ENCODE measurements at regions not wholly inside any gene's neighbourhood (a gene's known extent, or its start where the extent isn't known, plus 50 kb on each side); places are given as distances from the start of the nearest gene placed in this dataset.
A peak's percentile ranks its signal among the peaks of the same experiment; 100 is the strongest.

DNA sequence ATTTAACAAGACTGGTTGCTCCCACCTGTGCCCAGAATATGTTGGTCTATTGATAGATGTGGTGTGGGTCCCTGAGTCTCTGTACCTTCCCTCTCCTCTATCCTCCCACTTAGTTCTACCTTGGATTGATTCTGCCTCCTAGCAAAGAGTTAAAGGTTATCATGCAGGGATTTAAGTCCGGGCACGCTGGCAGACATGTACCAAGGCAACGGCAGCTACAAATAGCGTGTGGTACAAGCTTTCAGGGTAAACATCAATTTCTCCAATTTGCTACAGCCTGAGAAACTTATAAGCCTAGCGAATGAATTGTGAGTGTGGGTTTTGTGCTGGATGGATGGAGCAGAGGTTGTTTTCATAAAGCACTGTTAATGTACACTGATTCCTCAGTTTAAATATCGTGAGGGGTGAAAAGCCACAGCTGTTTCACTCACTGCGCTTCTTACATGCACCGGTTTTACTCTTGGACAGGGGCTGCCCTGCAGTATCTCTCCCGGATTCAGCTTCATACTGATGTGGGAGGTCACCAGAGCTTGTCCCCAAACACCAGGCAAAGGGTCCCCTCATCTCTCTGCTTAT, 289.8 kb downstream of the ICOS start:
- no peak overlapping the region for H3K27ac ChIP-seq
- H3K27me3 ChIP-seq, result no peaks in the 10 kb centered on the region
- intact Hi-C loops (cut with DNase I), result no loop called here
- H3K4me3 ChIP-seq, result no peak overlapping the region
- H3K4me1 ChIP-seq, result no peaks in the 10 kb centered on the region
- DNase-seq, result peak in 2 of 4 donors; percentile 80 to 84
- TF ChIP-seq, protein P1, sequence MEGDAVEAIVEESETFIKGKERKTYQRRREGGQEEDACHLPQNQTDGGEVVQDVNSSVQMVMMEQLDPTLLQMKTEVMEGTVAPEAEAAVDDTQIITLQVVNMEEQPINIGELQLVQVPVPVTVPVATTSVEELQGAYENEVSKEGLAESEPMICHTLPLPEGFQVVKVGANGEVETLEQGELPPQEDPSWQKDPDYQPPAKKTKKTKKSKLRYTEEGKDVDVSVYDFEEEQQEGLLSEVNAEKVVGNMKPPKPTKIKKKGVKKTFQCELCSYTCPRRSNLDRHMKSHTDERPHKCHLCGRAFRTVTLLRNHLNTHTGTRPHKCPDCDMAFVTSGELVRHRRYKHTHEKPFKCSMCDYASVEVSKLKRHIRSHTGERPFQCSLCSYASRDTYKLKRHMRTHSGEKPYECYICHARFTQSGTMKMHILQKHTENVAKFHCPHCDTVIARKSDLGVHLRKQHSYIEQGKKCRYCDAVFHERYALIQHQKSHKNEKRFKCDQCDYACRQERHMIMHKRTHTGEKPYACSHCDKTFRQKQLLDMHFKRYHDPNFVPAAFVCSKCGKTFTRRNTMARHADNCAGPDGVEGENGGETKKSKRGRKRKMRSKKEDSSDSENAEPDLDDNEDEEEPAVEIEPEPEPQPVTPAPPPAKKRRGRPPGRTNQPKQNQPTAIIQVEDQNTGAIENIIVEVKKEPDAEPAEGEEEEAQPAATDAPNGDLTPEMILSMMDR (IDR thresholded peaks at IDR 0.05), result no peak
- ATAC-seq, result no peak
- no peaks in the 10 kb centered on the region for H3K9me3 ChIP-seq
- no peaks in the 10 kb centered on the region for H3K36me3 ChIP-seq

DNA sequence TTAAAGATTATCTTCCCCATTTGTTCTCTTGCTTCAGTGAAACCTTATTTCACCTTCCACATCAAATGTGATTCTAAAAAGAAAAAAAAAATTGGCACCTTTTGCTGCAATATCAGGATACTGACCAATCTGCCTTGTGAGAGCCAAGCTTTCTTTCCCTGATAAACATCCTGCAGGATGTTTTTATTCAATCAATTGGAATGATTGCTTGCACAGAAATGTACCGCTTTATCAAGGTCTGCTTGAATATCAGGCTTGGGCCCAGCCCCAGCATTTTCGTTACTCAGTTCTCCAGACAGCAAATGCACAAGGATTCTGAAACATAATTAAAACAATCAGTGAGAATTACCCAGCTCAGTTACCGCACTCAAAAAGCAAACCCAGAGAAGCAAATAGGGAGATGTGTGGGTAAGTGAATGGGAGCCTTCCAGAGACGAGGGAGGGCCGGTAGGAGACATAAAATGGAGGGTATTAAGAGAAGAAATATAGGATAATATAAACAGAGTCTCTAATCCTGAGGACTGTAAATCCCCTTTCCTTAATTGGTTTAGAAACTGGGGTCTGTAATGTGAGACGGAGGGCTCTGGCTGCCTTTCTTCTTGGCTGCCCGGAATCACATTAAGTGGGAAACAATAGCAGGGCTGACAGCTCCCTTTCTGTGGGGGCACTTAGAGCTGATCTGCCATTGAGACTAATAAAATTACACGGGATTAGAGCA, 291.8 kb downstream of the ICOS start:
- Histone ChIP-seq H3K27ac (no peak overlapping the region), H3K36me3 (no peaks in the 10 kb centered on the region), H3K4me1 (no peaks in the 10 kb centered on the region), H3K27me3 (no peaks in the 10 kb centered on the region), H3K9me3 (no peaks in the 10 kb centered on the region), H3K4me3 (no peak overlapping the region)
- TF ChIP-seq, protein P1 (IDR thresholded peaks at IDR 0.05), result no peak
- DNase-seq, result no peak
- intact Hi-C loops (cut with DNase I), result no loop called here
- no peak for ATAC-seq

DNA sequence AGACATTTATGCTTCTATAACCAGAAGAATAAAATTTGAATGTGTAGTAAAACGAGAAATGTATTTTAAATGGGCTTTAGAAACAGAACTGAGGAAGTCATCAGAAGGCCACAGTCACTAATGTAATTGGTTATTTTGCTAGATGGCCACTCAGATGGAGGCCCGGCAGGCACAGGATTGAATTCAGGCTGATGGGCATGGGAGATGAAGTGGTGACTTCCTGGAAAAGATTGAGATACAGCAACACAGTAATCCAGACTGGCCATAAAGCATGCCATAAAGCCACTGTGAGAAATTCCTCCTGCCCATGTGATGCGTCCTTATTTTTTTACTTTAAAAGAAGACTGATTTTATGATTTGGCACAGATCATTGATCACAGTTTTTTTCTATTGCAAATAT, 297.7 kb downstream of the ICOS start:
- no peak overlapping the region for H3K27ac ChIP-seq
- H3K4me1 ChIP-seq, result no peaks in the 10 kb centered on the region
- TF ChIP-seq, protein P1 (IDR thresholded peaks at IDR 0.05), result no peak
- H3K27me3 ChIP-seq, result no peaks in the 10 kb centered on the region
- intact Hi-C loops (cut with DNase I), result no loop called here
- ATAC-seq (no peak), DNase-seq (no peak)
- no peak overlapping the region for H3K4me3 ChIP-seq
- H3K36me3 ChIP-seq, result no peaks in the 10 kb centered on the region
- H3K9me3 ChIP-seq, result no peaks in the 10 kb centered on the region

- Histone ChIP-seq H3K36me3 (no peaks in the 10 kb centered on the region), H3K27me3 (no peaks in the 10 kb centered on the region), H3K9me3 (no peaks in the 10 kb centered on the region), H3K27ac (no peak overlapping the region), H3K4me3 (no peak overlapping the region), H3K4me1 (no peaks in the 10 kb centered on the region)
- TF ChIP-seq, protein P1 (IDR thresholded peaks at IDR 0.05), result no peak
- intact Hi-C loops (cut with DNase I), result no loop called here
- no peak for ATAC-seq
- no peak for DNase-seq
Measured at GRCh38 chr2:204234879-204235278, 298.3 kb downstream of the ICOS start.

GRCh38 chr2:204237416-204237815, 300.9 kb downstream of the ICOS start:
- Histone ChIP-seq H3K27ac (no peak overlapping the region), H3K9me3 (no peaks in the 10 kb centered on the region), H3K4me3 (no peak overlapping the region), H3K36me3 (no peaks in the 10 kb centered on the region), H3K27me3 (no peaks in the 10 kb centered on the region), H3K4me1 (no peaks in the 10 kb centered on the region)
- DNase-seq (peak in 1 of 4 donors; percentile 48), ATAC-seq (no peak)
- TF ChIP-seq, protein P1 (IDR thresholded peaks at IDR 0.05), result no peak
- intact Hi-C loops (cut with DNase I), result no loop called here
